ENCODE measurements at regions not wholly inside any gene's neighbourhood (a gene's known extent, or its start where the extent isn't known, plus 50 kb on each side); places are given as distances from the start of the nearest gene placed in this dataset.

DNA sequence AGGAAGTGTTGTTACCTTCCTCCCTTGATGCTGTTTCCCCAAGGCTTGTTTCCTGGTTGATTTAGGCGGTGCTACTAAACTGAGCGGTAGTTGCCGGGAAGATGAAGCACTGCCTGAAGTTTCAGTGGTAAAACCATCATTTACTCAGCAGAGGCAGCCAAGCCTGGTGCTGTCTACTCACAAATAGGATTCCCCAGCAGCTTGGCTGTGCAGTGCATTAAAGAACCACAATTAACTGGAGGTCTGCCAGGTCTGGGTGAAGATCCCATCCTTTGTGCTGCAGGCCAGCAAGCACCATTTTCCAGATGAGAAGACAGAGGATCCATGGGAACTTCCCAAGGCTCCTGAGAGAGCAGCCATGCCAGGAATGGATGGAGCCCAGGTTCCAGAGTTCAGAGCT lies 231.9 kb upstream of the E2F8 start:
- no peak for TF ChIP-seq CTCF (IDR thresholded peaks at IDR 0.05; ENCODE audit: borderline replicate concordance, insufficient read depth, low read depth, low read length)

GRCh38 chr11:19467904-19468303 lies 227.2 kb upstream of the E2F8 start:
- TF ChIP-seq CTCF (IDR thresholded peaks at IDR 0.05; ENCODE audit: borderline replicate concordance, insufficient read depth, low read depth, low read length) = no peak
- H3K4me3 ChIP-seq (ENCODE audit: low read depth, low read length) = no peak overlapping the region

More for the DNA sequence above, 231.9 kb upstream of the E2F8 start:
- H3K4me3 ChIP-seq (ENCODE audit: low read depth, low read length) = no peak overlapping the region

DNA sequence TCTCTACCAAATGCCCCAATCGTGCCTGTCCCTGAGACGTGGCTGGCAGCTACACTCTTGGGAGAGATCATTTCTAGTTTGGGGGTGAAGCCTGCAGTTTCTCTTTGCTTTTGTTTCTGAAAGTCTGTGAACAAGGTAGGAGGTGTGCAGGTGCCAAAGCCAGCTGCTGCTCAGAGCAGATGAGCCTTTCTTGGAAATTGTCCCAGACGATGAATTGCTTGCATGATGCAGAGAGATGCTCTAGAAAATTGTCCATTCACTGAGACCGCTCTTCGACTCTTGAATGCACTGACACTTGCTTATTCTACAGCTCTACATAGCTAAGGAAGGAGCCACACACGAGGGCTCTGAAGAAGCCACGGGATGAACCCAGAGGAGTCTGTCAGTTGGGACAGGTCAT lies 225.6 kb upstream of the E2F8 start:
- no peak overlapping the region for H3K4me3 ChIP-seq (ENCODE audit: low read depth, low read length)
- no peak for TF ChIP-seq CTCF (IDR thresholded peaks at IDR 0.05; ENCODE audit: borderline replicate concordance, insufficient read depth, low read depth, low read length)

DNA sequence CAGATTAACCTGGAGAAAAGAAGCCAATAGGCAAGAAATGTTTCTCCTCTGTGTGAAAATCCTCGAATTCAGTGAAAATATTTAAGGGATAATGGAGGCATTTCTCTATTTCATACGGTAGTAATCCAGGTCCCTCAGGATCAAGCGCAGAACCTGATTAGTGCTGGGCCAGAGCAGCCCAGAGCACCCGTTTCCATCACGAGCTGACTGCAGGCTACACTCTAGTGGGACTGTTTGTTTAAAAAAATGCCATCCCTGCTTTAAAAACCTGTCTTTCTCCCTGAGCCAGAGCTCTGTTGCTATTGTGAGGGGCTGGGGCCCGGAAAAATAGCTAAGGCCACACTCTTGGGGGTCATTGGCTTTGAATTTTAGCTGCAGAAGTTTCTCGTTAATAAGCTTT lies 223.2 kb upstream of the E2F8 start:
- no peak for TF ChIP-seq CTCF (IDR thresholded peaks at IDR 0.05; ENCODE audit: borderline replicate concordance, insufficient read depth, low read depth, low read length)
- H3K4me3 ChIP-seq (ENCODE audit: low read depth, low read length) = no peak overlapping the region

DNA sequence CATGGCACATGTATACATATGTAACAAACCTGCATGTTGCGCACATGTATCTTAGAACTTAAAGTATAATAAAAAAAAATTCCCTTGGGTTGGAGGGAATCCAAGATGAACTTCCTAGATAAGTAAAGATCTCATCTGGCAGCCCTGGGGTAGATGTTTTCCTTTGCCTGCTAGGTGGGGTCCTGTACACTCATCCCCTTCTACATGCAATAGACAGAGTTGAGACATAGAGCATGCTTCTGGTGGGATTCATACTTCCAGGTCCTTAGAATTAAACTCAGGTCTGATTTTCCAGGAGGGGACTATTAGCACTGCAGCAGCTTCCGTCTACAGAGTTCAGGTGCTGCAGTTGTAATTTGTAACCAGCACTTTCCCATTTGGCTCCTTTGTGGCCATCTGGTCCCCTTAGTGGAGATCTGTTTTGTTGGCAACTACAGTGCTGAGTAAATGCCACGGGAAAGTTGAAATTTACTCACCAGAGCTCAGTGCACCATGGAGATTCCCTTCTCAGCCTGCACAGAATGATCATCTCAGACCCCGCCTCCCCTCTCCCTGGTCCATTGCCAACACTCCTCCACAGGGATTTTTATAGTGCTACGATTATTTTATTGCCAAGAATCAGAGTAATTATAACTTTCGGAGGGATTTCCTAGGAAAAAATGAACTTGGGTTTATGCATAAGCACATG lies 220.1 kb upstream of the E2F8 start:
- no peak for TF ChIP-seq CTCF (IDR thresholded peaks at IDR 0.05; ENCODE audit: borderline replicate concordance, insufficient read depth, low read depth, low read length)
- no peak overlapping the region for H3K4me3 ChIP-seq (ENCODE audit: low read depth, low read length)

DNA sequence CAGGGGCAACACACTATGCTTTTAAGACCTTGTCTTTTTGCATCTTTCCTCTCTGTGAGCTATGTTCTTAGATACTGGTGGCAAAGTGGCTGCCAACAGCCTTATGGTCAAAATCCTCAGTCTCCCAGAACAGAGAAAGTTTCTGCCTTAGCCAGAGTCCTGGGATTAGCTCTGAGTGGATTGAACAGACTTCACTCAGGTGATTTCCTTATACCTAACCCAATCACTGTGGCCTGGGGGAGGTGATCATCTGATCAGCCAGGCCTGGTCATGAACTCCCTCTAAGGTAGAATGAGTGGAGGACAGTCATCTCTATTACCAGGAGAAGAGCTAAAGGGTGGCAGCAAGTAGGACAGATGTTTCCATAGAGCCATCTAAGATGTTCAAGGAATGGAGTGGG lies 218.5 kb upstream of the E2F8 start:
- no peak for TF ChIP-seq CTCF (IDR thresholded peaks at IDR 0.05; ENCODE audit: borderline replicate concordance, insufficient read depth, low read depth, low read length)
- no peak overlapping the region for H3K4me3 ChIP-seq (ENCODE audit: low read depth, low read length)

DNA sequence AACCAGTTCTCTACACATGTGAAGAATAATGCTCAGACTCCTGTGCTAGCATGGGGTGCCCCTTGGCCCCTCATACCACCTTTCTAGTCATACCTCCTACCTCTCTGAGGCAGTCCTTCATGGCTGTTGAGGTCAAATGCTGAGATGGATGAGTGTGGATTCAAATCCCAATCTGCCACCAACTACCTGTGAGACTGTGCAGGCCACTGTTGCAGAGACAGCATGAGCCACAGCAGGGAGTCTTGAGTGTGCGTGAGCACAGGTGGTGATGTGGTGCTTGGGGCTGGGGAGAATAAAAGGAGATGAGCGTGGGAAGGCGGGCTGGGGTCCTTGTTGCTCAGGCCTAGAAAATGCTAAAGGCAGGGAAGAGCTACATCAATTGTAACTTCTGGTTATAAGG lies 218.0 kb upstream of the E2F8 start:
- H3K4me3 ChIP-seq (ENCODE audit: low read depth, low read length) = no peak overlapping the region
- no peak for TF ChIP-seq CTCF (IDR thresholded peaks at IDR 0.05; ENCODE audit: borderline replicate concordance, insufficient read depth, low read depth, low read length)
